HG03565 (cell line): ENCODE measurements at regions not wholly inside any gene's neighbourhood (a gene's known extent, or its start where the extent isn't known, plus 50 kb on each side); places are given as distances from the start of the nearest gene placed in this dataset.
"Not testable (repeated sequence)": the region's sequence is repeated elsewhere in the genome, so short reads cannot be mapped to it uniquely, and the experiment has no call there.

Experiments used
- ATAC-seq: cut with Tn5 transposase; IDR thresholded peaks from one replicate; pipeline ENCODE4 v1.9.1; 2021; ENCODE audit warnings: mild to moderate bottlenecking, moderate library complexity; ENCODE audit not compliant: unreplicated experiment

DNA sequence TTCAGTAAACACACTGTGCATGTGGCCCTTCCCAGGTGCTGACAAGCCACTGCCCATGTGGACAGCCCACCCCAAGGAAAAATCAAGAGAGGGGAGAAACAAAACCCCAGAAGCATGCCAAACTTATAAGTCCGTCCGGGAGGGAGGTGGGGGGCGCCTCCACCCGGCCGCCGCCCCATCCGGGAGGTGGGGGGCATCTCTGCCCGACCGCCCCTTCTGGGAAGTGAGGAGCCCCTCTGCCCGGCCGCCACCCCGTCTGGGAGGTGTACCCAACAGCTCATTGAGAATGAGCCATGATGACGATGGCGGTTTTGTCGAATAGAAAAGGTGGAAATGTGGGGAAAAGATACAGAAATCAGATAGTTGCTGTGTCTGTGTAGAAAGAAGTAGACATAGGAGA, 53.8 kb upstream of the C2CD4B start:
- no peak for ATAC-seq

DNA sequence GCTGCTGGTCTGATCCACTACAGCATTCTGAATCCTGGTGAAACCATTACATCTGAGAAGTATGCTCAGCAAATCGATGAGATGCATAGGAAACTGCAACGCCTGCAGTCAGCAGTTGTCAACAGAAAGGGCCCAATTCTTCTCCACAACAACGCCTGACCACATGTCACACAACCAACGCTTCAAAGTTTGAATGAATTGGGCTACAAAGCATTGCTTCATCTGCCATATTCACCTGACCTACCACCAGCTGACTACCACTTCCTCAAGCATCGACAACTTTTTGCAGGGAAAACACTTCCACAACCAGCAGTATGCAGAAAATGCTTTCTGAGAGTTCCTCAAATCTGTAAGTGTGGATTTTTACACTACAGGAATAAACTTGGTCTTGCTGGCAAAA, 54.7 kb upstream of the C2CD4B start:
- no peak for ATAC-seq

DNA sequence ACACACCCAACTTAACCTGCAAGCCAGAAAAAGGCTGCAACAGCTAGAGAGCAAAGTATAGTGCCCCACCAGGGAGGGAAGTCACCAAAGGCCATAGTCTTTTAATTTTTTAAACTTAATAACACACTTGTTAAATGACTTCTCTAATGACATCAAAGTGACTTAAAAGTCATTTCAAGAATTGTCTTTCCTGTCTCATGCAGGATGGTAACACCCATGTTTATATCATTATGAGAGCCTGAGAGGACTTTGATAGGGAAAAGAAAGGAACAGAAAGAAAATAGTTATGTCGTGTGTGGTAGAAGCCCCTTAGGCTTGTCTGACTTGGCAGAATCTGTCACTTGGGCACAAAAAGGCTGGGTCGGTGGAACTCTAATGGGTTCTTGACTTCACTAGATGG, 57.9 kb upstream of the C2CD4B start:
- ATAC-seq: no peak

DNA sequence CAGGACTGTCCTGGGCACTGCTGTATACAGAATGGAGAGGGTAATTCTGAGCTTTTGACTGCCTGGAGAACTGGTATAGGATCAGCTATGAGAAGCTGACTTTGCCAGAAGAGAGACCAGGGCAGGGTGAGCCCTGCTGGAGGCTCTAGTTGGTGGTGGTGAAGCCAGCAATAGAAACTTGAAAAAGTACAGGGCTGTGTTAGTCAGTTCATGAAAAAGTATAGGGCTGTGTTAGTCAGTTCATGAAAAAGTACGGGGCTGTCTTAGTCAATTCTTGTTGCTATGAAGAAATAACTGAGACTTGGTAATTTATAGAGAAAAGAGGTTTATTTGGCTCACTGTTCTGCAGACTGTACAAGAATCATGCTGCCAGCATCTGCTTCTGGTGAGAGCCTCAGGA, 63.5 kb upstream of the C2CD4B start:
- ATAC-seq: no peak

DNA sequence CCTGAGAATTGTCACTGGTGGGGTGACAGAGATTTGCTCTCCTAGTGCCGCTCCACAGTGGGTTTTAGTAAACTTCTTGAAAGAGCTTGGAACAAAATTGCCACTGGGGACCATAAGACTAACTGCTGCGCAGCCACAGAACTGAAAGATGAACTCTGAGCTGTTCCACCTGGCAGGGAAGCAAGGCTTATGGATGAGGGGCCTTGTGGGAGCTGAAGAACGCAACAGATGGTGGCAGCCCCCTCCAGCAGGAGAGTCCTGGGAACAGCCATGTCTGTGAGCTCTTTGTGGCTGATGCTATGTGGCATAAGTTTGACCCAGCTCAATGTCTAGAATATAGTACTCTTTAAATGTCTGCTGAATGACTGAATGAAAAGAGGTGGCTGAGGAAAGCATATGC, 66.8 kb upstream of the C2CD4B start:
- no peak for ATAC-seq

DNA sequence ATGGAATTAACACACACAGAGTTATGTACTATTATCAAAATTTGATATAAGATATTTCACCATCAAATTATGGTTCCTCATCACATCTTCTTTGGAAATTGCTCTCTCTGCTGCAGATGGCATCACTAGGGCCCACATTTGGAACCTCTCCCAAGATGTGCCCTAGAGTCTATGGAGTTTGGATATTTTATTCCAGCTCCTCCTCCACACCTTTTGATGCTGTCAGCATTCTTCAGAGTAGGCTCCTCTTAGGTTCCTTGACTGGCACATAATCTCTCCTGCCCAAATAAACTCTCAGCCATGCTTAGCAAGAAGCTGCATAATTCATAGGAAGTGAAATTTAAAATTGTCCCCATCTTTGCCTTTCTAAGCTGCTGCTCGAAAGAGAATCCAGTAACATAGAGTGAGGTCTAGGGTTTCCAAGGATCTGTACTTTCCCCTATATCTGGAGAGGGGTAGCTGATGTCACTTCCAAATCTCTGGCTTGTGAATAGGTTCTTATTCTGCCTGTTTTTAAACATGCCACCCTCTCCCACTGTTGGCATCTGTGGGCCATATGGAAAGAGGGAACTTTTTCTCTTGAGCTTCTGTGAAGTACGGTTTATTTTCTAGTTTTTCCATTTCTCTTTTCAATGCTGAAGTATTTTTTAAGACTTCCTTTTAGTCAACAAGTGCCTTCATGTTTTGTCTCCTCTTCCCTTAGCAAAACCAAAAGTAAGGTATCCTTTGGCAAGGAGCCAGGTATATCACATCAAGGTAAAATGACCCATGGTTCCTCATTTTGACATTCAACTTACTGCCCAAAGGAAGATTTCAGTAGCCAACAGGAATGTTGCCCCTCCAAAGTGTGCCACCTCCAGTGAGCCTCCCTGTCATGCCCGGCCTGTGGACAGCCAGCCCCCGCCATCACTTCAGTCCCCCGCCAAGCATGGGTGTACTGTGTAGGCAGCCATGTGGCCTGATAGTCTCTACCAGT, 75.3 kb upstream of the C2CD4B start:
- ATAC-seq: no peak

DNA sequence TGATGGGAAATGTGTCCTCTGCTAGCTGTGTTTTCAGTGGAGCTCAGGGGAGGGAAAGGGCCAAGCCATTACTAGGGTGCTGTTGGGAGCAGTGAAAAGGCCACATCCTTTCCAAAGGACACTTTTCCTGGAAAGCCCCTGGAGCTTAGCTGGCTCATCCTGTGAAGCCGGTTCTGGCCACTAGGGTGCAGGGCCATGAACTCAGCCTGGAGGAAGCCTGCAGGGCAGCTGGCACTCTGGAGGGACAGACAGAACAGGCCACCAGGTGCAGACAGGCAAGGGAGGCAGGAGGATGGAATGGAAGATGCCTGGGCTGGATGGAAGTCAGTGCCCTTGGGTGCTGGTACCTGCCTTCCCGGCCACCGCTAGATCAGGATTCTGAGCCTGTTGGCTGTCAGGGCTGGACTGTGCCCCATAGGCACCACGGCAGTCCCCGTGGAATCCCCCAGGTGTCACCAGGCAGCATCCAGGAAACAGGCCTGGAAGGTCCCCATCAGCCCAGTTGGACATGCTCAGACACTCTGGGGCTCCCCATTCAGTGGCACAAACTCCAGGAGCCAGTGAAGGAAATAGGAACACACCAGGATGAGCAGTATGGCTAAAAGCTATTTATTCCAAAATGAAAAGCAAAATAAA, 76.2 kb upstream of the C2CD4B start:
- ATAC-seq: no peak

DNA sequence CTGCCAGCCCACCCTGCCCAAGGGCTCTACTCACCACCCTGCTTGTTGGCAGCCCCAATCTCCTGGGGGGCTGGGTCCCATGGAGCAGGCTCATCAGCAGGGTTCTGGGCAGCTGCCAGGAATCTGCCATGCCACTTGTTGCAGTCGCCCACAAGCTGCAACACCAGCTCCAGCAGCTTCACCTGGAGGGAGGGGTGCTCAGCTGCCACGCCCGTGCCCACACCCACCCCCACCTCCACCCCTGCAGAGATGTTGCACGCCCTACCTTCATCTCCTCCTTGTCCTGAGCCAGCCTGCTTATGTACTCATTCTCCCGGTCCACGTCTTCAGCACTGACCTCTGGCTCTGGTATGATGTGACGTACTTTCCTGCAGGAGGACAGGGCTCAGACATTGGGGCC, 77.9 kb upstream of the C2CD4B start:
- no peak for ATAC-seq

DNA sequence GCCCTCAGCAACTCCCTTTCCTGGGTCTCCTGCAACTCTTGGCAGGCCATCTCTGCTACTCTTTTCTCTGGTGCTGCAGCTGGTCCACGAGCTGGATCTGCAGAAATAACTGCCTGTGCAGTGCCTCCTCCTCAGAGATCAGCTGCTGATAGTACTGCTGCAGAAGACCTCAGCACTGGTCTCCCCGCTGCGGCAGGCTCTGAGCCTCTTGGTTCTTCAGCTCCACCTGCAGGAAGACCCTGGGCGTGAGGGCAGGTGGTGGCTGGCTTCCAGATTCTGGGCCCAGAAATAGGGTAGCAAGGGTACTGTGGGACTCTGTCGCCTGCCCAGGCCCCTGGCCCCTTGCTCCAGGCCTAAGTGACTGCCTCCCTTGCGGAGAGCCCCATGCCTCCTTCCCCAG, 79.7 kb upstream of the C2CD4B start:
- no peak for ATAC-seq

DNA sequence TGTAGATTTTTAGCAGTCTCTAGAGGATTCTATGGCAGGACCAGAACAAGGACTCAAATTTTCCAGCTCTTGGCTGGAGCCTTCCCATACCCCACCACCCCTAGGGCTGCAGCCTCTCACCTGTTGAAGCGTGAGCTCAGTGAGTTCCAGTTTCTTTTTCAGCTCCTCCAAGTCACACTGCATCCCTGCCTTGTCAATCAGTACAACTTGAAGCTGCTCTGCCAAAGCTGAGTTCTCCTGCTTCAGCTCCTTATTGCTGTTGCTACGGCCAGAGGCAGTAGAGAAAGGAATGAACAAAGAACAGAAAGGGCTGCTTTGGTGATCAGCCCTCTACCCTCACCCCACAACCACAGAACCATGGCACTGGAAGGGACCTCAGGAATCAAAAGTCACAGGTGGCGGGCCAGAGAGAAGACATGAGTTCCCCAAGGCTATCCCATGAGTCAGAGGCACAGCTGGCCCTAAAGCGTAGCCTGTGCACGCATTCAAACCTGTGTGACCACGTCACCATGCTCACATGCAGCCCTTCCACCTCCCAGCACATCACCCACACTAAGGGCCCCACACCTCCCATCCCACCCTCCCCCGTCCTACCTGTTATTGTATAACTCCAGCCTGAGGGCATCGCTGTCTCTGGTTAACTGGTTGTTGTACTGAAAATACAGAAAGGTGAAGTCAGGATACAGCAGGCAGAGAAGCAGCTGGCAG, 83.3 kb upstream of the C2CD4B start:
- ATAC-seq: no peak

DNA sequence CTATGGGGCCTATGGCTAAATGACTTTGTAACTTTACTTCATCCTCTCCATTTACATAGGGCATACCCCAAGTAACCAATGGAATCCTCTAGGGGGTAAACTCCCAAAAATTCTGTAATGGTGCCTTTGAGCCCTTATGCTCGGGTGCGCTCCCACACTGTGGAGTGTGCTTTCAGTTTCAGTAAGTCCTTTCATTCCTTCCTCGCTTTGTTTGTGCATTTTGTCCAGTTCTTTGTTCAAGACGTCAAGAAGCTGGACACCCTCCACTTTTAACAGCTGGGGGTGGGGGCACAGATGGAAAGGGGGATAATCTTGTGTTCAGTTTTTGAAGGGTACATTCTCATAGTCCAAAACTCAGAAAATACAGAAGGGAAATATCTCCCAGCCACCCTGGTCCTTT, 84.4 kb upstream of the C2CD4B start:
- no peak for ATAC-seq

DNA sequence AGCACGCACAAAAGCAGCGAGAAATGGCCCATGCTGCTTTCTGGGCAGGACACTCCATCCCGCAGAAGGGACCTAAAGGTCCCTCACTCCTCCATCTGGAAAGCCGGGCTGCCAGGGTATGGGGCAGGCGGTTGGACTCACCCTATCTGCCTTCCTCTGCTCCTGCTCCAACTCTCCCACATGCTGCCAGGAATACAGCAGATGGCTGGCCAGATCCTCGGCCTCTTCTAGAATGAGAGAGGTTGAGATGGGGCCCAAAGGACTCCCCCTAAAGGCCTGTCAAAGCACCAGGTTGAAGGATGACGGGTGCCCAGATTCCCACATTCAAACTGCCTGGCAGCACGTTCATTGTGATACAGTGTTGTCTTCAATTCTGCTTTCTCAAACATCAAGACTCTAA, 85.1 kb upstream of the C2CD4B start:
- no peak for ATAC-seq

DNA sequence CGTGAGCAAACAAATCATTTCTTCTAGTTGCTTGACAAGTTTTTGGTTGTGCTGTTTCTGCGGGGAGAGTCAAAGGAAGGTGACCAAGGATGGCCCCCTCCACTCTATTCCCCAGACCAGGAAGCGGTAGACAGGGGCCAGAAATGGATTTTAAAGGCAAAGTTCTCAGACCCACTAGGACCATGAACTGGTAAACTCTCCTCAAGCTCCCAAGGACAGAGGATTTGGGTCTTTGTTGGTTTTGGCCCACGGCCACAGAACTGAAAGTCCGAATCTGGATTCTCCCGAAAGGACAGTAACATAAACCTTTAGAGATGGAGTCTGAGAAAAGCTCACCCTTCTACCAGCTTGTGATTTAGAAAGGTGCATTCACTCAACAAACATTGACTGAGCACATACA, 85.9 kb upstream of the C2CD4B start:
- no peak for ATAC-seq

DNA sequence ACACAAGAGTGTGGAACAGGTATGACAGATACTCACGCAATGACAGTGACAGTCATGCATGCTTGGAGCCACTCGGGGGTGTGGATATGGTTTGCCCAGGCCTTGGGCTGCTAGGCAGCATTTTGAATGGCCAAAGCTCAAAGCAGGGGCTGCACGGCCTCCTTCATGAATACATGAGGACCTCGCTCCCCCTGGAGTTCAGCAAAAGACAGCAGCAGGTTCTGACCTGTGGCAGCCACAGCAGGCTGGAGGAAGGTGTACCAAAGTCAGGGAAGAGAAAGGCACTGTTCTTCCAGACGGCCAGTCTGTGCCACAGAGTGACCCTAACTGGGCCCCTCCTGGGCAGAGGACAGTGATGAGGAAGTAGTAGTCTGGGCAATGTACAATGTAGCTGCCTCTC, 88.2 kb upstream of the C2CD4B start:
- no peak for ATAC-seq

DNA sequence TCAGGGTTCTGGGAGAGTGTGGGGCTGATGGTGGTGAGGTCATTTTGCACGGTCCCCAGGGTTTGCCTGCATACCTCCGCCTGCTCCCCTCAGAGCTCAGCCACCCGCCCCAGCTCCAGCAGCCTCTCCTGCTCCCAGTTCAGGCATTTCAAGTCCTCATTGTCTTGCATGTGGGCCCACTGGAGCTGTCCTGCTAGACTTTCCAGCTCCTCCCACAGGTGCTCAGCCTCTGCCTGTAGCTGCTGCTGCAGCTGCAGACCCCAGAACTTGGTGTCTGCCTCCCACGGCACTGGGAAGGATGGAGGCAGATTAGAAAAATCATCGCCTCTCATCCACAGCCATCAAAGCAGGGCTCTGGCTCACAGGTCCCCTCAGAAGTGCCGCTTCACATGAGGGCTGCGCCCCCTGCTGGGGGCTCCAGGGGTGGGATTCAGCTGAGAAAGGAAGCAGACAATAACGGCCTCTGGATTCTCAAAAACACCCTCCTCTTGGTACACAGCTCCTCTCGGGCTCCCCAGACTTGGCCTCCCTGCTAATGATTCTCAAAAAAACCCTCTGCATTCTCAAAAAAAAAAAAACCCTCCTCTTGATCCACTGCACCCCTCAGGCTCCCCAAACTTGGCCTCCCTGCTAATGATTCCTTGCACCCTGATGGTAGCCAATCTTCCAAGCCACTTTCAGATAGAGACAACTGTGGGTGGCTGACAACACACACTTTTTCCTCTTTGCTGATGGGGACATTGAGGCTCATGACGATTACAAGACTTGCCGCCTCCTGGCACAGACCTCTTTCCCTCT, 89.3 kb upstream of the C2CD4B start:
- ATAC-seq: no peak

DNA sequence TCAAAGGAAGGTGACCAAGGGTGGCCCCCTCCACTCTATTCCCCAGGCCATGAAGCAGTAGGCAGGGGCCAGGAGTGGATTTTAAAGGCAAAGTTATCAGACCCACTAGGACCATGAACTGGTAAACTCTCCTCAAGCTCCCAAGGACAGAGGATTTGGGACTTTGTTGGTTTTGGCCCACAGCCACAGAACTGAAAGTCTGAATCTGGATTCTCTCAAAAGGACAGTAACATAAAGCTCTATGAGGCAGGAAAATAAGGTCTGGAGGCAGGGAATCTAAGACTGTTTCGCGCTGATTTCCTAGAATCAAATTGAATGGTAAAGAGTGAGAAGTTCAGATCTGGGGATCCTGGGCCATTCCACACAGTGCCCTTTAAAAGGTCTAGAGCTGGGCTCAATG, 91.3 kb upstream of the C2CD4B start:
- ATAC-seq: not testable (repeated sequence)

DNA sequence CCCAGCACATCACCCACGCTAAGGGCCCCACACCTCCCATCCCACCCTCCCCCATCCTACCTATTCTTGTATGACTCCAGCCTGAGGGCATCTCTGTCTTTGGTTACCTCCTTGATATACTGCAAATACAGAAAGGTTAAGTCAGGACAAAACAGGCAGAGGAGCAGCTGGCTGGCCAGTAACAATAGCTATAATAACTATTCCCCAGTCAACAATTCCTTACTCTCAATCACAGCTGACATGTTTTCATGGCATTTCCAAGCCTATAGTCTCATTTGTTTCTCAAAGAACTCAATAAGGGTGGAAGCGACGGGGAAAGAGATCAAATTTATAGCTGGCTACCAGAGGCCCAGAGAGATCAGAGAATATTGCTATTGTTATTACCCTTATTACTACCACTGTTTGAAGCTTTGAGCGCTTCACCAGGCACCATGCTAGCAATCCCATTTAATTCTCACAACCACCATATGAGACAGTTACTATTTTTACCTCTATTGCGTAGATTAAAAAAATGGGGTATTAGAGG, 93.0 kb upstream of the C2CD4B start:
- ATAC-seq: no peak

DNA sequence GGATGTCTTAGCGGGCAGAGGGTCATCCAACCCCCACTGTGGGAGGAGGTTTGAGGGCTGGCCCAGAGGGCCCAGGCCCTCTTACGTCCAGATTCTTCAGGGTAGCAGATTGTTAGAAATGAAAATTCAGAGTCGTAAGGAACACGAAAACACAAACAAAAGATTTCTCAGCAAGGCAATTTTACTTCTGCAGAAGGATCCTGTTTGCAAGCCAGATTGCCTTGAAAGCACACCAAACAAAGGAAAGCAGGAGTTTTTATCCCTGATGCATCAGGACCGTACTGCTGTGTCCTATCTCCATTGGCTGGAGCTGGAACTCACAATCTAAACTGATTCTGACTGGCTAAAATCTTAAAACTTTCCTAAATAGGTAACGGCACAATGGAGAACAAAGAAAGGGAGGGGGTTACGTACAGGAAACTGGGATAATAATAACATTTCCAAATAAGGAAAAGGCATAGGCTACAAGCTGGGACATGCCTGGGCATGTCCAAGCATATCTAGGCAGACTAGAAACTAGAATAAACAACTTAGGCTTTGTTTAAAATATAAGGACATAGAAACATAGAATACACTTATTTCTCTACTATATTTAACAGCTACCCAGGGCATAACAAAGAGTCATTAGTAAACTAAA, 97.3 kb upstream of the C2CD4B start:
- ATAC-seq: no peak

DNA sequence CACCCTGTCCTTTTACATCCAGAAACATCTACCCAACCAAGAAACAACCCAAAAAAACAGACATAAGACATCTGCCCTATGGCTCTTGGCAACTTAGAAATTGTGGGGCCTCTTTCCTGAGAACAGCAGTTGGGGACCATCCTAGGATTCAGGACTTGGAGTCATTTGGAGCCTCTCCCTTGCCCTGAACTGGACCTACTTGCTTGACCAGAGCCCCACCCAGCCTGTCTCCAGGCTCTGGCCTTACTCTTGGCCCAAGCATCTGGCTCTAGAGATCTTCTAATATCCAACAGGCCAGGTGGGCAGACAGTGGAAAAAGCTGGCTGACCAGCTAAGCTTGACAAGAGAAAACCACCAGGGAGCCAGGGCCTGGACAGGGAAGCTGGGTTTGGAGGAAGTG, 99.1 kb upstream of the C2CD4B start:
- ATAC-seq: no peak

DNA sequence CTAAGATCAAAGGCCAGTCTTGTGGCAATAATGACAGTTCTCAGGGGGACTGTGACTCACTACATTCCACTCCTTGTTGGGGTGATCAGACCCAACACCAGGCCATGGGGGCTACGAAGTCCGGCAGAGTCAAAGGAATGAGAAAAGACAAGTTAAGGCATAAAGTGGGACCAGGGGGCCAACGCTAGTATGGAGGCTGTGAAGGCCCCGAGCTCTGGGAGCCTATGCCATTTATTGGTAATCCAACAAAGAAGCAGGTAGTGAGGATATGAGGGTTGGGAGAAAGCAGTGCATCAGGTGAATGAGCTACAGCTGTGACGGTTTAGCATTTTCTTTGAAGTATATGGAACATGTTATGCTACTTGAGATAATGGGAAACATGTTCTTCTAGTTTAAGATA, 104.4 kb upstream of the C2CD4B start:
- no peak for ATAC-seq
